ENCODE measurements at regions not wholly inside any gene's neighbourhood (a gene's known extent, or its start where the extent isn't known, plus 50 kb on each side); places are given as distances from the start of the nearest gene placed in this dataset.
A peak's percentile ranks its signal among the peaks of the same experiment; 100 is the strongest.

DNA sequence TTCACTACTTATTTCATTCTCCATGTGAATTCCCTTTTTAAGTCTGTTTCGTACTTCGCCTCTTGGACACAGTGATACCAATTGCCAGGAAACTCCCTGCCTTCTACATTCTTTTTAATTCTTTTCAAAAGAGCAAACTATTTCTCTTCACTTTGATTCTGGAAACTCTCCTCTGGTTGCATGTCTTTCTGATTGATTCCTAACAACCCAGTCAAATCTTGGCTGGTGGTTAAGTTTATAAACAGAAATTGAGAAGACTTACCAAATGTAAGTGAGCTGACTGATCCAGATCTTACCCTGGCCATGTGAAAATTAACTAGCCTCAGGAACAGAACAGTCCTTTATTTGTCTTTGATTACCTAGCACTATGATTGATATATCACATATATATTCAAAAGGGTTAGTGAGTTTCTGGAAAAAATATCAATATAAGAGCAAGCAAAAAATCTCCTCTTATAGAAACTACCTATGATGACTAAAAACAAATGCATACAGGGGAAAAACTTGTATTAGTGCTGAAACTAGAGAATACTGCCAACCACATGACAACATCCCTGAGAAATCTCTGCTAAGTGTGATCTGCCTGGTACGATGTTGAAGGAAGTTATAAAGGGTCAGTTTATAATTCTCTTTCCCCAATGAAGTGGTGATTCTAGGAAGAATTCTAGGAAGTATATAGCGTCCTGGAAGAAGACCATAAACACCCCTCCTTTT is 152.6 kb upstream of the HTR2A start:
- no peak for DNase-seq (ENCODE audit: low read depth)

DNA sequence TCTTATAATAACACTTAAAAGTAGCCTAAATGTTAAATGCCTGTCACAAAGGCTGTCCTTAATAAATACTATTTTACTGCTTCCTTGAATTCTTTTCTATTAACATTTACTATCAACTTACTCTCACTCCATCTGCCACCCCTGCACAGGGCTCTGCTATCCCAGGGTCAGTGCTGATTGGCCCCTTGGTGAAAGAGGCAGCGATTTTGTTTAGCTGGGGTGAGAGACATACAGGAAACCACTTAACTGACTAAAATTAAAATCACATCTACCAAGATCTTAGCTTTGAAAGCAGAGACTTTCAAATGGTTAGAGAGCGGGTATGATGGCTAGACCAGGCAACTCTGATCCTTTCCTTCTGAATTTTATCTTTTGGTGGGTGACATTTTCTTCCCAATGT is 149.9 kb upstream of the HTR2A start:
- no peak for DNase-seq (ENCODE audit: low read depth)

DNA sequence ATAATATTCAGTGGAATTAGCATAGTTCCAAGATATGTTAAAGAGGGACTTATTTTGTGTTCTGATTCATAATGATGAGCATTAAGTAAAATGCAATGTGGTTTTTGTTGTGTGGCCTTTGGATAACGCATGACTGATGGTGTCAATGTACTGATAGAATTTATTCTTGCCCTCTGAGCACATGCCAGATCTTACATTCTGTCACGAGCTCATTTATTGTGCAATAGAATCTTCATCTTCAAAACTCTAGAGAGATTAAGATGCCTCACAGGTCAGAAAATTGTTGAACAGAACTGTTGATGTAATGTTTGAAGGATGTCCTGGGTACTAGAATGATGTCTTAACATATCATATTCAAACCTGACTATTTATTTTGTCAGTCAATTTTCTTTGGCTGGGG is 148.0 kb upstream of the HTR2A start:
- DNase-seq (ENCODE audit: low read depth) = no peak

DNA sequence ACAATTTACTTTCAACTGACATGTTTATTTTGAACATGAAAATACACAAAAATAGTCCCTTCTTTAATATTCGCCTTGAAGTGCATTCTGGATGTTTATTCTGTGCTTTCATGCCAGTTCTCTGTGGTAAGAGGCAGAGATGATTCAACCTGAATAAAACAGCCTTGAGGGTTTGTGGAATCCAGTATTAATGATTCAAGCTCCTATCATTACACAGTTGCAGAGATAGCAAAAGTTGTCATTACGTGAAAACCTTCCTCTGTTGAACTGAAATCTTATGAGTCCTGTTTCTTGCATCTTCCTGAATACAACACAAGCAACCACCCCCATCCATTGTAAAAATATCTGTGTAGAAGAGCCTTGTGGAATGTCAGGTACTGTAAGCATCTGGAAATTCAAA is 142.3 kb upstream of the HTR2A start:
- DNase-seq (ENCODE audit: low read depth) = peak; percentile 91

DNA sequence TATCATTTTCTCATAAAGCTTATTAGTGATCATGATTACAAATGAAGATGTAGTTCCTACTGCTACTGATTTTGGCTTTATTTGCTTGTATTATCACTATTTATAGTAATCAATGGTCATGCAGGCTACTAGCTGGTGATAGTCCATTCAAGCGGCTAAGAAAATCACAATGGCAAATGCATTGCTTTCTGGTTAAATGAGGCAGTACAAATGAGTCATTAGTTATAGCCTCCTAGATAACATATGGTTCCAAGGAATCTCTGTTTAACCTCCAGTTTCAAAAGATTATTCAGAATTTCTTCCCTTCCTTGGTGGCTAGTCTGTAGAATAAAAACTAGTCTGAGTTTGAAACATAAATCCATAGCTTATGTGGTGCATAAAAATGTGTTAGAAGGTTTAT is 141.3 kb upstream of the HTR2A start:
- peak; percentile 43 for DNase-seq (ENCODE audit: low read depth)

DNA sequence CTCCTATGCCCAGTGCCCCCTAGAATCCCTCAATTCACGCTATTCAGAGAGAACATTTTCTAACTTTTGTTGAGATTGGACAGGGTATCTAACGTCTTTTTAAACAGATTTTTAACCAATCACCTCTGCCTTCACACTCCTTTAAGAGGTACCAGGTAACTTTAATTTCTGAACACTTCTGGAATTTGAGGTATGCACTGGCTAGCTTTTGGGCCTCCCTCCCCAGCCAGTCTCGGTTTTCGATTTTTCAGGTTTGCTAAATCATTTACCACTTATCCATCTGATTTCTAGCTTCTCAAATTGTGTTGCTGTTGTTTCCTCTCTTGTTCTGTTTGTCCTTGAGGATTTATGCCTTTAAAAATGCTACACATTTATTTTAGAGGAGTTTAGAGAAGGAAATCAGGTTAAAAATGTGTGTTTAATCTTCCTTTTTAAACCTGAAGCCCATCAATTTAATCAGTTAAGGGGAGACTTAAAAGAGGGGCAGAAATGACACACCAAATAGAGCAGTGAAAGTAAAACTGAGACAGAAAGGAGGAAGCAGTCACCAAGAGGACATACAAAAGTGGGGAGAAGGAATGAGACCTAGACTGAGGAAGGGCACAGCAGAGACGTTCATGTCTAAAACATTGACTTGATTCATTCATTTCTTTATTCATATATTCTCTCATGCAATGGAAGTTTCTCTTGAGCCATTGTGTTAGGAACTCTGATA is 139.6 kb upstream of the HTR2A start:
- DNase-seq (ENCODE audit: low read depth) = no peak

DNA sequence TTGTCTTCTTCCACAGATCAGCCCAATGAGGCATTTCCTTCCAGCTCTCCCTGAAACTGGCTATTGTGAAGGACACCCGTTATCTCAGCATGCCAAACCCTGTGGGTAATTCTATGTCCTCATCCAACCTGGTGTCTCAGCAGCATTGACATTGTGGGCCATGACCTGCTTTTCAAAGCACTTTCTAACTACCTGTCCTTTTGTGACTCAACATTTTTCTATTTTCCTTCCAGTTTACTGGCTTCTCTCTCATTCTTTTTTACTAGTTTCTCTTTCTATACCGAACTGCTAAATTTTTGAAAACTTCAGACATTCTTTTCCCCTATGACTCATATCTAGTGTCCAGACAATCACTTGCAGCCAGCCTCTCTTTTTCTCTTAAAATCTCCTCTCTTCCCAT is 136.4 kb upstream of the HTR2A start:
- DNase-seq (ENCODE audit: low read depth) = peak; percentile 60

DNA sequence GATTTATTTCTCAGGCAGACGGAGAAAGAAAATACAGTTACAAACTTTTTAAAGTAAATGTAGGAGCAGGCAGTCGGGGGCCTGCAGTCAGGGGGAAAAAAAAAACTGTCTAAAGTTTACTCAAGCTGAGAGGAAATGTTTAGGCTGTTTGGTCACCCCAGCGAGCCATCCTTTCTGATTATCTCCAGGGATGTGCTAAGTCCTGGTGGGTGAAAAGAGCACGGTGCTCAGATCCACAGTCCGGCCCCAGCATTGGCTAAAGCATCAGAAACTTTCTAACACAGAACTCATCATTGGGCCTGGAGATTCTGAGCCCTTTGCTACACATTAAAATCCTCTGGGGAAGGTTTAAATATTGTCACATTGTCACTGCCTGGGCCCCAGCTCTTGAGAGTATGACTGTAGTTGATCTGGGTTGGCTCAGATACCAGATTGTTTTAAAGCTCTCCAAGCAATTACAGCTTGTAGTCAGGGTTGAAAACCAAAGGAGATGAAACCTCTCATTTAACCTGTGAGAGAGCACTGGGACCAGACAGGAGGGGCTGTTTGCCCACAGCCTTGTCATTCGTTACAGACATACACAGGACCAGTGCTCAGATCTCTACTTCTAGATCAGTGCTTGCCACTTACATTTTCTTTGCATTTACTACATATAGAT is 131.1 kb upstream of the HTR2A start:
- DNase-seq (ENCODE audit: low read depth) = no peak

DNA sequence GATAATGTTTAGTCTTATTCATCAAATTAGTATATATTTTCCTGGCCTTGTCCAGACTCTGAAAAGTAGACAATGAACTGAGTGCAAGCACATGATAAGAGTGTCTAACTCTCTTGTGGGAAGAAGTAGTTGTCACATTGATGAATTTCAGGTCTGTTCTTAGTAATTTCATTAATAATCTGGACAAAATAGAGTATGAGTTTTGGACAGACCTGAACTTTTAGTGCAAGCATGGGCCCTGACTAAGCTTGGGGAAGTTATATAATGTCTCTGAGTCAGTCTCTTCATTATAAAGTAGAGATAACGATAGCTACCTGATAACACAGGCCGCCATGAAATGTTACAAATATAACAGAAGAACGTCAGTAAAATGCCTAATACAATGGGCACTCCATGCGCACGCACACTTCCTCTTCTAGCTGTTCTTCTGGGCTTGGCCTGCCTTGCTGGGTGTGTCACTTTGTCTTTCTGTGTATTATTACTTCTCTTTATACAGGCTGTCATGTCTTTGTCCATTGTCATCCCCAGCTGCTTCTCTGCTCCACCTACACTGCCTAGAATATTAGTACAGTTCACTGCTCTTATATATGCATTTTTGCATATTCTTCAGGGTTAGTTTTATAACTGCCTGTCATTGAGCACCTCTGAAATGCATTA is 129.1 kb upstream of the HTR2A start:
- DNase-seq (ENCODE audit: low read depth) = no peak

DNA sequence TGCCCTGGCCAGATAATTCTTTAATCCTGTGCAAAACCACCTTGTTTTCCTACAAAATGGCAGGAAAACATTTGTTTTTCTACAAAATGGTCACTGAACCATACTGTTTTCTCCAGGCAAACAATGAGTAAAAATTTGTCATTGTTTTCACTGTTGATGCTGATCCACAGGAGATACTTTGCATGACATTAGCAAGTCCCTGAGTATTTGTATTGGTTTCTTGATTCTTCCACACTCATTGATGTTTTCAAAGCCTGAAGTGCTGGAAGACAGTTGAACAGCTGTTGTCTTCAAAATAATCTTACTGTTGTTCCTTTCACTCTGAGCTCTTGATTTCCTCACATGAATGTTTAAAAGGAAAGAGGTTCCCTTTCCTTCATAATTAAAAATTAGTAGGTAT is 123.1 kb upstream of the HTR2A start:
- no peak for DNase-seq (ENCODE audit: low read depth)

DNA sequence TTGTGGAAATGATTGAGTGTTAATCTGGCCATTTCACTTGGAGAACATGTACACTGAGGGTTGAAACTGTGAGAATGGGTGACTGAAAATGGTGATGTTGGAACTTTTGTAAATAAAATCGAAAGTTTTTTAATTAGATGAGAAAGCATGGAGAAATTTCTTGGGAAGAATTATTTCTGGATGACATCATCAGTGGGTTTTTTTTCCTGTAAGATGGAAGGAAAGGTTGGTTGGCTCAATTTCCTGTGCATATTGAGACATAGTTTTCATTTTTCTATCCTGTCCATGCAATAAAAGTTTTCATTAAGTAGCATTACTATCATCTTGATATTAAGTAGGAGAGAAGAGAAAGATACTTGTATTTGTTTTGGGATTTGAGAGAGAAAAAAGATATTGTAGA is 120.6 kb upstream of the HTR2A start:
- DNase-seq (ENCODE audit: low read depth) = peak; percentile 66

DNA sequence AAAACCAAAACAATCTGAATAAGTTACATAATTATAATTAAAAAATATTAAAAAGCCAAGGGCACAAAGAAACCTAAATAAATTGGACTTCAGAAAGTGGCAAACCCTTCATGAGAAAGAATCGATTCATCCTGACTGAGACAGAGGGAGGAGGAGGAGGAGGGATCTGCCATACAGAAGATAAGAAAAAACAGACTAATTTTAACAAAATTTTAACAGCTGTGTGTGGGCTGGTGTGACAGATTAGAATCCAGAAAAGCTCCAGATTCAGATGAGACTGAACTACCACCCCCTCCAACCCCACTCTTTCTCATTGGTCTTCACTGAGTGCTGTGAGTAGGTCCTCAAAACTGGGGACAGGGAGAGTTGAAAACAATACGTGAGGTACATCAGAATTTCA is 111.5 kb upstream of the HTR2A start:
- no peak for DNase-seq (ENCODE audit: low read depth)

DNA sequence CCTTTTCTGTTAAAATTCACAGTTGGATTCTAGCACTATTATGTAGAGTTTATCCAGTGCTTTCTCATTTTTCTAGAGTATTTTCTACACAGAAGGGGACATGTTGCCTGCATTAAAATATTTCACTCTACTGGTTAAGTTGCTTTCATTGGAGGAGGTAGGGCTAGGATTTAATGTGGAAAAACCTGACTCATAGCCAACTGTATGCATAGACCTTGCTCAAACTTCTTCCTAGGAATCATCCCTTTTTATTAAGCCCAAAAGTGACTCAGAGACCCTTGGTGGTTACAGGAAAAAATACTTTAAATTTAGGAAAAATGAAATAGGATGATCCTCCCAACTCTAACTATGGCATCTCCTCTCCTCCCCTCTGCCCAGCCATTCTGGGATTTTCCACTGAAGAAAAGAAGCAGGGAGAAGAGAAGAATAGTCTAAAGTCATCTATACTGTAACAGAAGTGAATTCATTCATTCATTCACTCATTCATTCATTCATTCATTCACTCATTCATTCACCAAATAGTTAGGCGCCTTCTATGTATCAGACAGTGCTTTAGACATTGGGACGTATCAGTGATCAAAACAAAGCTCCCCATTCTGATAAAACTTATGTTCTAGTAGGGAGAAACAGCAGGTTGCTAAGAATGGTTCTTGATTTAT is 109.0 kb upstream of the HTR2A start:
- DNase-seq (ENCODE audit: low read depth) = peak; percentile 19

DNA sequence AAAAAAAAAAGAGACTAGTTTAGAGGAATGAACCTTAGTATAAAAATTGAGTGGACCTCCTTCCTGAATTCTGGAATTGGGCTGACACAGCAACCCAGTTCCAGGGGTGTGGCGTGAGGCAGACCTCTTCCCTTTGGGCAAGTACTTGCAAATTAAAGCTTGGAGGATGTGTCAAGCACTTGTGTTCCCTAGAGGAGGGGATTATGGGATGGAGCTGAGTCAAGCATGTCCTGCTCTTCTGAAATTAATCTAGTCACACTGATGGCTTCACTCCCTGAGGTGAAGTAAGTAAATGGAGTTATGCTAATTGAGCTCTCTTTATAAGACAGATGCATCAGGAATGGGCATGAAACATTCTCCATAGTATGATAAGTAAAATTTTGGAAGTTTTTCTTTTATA is 107.7 kb upstream of the HTR2A start:
- no peak for DNase-seq (ENCODE audit: low read depth)

DNA sequence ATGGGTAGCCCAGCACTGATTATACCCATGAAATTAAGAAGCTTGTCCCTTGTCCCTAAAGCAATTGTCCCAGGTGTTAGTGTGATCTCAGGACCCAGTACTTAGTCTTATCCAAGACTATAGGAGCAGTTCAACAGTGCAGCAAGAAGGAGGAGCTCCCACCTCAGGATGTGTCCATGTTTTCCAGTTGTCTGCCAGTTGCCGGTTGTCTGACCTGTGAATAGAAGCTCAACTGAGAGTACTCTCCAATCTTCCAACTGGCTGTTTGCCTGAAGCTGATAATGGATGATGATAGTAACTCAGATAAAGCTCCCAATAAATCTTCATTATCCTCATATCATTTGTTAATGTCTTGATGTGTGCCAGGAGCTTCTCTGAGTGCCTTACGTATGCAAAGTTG is 107.2 kb upstream of the HTR2A start:
- DNase-seq (ENCODE audit: low read depth) = peak; percentile 13

DNA sequence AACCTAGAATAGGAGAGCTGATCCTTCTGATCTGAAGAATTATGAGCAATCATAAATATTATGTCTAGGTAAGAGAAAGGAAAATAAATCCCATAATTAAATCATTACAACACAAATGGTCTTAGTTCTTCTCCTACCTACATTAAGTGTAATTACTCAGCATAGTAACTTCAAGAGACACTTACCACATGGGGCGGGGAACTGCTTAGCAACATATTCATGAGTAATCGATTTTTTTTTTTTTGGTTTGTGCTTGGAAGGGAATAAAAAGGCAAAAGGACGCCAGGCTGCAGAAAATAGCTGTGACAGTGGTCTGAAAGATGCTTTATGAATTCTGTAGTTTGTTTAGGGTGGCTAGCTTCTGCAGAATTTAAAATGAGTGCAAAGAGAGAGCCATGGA is 103.3 kb upstream of the HTR2A start:
- peak; percentile 53 for DNase-seq (ENCODE audit: low read depth)

DNA sequence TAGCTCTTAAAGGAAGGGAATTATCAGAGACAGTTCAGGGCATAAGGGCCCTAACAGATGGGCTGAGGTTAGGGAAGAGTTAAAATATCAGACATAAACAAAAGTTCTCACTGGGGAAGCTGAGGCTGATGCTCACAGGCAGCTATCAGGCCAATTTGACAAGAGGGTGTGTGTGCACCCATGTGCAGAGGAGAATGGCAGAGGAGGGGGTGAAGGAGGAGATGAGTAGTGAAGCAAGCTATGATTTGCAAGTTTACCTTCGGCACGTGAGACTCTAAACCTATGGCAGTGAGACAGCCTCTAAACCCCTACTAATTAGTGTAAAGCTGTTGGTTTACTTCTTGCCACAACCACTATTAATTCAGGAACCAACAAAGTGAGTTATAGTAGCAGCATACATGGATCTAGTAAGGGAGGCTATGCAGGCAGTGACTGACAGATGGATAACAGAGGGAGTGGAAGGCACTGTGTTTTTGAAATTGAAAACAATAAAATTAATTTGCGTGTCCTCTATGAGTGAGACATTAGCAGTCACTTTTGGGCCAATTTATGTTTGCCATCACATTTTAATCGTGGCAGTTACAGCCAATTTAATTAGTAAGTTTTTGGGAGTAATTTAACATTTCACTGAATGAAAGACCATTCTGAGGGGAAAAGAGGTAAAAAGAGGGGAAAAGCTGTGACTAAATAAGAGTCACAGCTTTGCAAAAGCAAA is 99.6 kb upstream of the HTR2A start:
- DNase-seq (ENCODE audit: low read depth) = no peak

DNA sequence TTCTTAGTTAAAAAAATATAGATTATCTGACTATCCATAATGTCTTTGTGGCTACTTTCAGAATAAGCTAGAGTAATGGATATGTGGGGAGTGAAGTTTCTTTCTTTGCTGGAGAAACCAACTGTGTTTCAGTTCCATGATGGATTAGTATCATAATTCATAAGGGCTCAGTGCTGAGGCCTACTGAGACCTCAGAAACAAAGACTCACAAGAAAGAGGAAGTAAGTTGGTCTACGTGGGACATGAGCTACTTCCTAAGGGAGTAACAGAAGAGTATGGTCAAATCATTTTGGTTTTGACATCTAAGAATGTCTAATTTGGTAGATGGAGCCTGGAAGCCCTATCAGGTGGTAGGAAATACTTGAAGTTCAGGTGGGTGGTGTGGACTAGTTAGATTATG is 99.0 kb upstream of the HTR2A start:
- DNase-seq (ENCODE audit: low read depth) = no peak

DNA sequence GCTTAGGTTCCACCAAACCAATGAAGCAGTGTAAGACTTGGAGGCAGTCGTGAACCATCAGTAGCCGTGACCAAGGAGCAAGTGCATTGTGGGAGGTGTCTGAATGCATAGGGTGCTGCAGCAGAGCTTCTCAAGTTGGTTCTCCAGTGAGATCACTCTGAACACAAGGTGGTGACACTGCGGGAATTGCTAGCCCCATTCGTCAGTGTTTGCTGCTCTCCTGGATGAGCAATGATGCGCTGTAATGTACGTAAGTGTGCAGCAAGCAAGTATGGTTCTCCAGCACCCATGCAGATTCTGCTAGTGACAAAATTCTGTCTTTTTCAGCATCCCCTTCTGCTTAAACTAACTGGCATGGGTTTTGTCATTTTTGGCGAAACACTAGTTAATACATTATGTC is 97.6 kb upstream of the HTR2A start:
- DNase-seq (ENCODE audit: low read depth) = no peak

DNA sequence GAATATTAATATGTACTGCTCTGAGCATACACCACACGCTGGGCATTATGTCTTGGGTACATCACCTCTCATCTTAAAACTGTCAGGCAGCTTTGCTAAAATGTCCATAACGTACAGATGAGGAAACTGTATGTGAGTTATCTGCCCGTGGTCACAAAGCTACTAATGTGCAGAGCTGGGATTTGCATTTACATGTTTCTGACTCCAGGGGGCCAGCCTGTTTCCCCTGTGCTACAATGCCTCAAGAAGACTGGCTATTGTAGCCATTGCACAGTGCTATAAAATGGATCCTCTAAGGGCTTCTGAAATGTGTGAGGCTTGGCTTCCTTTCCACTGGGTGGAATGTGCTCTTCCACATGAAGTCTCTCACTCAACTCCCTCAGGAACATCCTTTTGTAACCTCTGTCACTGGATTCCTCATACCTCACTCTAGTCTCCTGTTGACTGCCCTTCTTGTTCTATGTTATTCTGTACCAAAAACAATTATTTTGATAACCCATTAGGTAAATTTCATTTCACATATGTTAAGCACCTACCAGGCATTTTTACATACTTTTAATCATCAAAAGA is 95.6 kb upstream of the HTR2A start:
- peak; percentile 39 for DNase-seq (ENCODE audit: low read depth)

DNA sequence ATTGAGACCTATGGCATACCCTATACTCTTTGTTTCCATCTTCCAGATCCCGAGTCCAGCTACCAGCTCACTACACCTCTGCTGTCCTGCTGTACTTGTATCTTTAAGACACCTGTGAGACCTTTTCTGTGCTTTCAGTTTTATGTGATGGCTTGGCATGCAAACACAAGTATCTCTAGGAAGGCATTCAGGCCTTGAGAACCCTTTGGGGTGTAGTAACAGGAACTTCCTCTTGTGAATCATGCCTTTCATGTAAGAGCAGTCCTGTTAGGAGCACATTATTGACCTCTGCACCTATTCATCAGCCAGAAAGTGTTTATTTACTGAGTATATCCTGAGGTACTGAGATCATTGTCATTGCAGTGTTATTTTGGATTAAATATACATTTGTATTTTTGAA is 87.0 kb upstream of the HTR2A start:
- peak; percentile 63 for DNase-seq (ENCODE audit: low read depth)
